NB4 (cell line): ENCODE measurements at regions not wholly inside any gene's neighbourhood (a gene's known extent, or its start where the extent isn't known, plus 50 kb on each side); places are given as distances from the start of the nearest gene placed in this dataset.

ENCODE experiments used
- MYC ChIP-seq: IDR thresholded peaks from 2 replicates; pipeline ENCODE4 v1.6.1; 2011; ENCODE audit warnings: low read depth, low read length
- POLR2A ChIP-seq: IDR thresholded peaks from 2 replicates; pipeline ENCODE4 v1.6.1; 2011; ENCODE audit warnings: mild to moderate bottlenecking; ENCODE audit not compliant: insufficient read length; ENCODE audit errors: extremely low read depth
- TF ChIP-seq, protein P1 (sequence below): IDR thresholded peaks from one replicate; pipeline ENCODE4 v1.5.1; 2012; ENCODE audit warnings: low read depth, low read length

DNA sequence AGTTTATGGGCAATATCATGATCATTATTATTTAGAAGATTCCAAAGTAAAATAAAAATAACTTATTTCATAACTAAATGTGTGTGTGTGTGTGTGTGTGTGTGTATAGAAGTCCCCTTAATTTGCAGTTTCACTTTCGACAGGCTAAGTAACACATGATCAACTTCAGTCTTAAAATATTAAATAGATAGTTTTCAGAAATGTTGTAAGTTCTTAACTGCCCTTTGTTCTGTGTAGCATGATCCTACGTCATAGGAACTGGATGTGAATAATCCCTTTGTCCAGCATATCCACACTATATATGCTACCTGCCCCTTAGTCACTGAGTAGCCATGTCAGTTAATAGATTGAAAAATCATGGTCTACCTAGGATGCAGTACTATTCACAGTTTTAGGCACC is 1863.5 kb upstream of the PCDH20 start:
- TF ChIP-seq, protein P1, sequence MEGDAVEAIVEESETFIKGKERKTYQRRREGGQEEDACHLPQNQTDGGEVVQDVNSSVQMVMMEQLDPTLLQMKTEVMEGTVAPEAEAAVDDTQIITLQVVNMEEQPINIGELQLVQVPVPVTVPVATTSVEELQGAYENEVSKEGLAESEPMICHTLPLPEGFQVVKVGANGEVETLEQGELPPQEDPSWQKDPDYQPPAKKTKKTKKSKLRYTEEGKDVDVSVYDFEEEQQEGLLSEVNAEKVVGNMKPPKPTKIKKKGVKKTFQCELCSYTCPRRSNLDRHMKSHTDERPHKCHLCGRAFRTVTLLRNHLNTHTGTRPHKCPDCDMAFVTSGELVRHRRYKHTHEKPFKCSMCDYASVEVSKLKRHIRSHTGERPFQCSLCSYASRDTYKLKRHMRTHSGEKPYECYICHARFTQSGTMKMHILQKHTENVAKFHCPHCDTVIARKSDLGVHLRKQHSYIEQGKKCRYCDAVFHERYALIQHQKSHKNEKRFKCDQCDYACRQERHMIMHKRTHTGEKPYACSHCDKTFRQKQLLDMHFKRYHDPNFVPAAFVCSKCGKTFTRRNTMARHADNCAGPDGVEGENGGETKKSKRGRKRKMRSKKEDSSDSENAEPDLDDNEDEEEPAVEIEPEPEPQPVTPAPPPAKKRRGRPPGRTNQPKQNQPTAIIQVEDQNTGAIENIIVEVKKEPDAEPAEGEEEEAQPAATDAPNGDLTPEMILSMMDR = no peak
- TF ChIP-seq MYC (no peak), POLR2A (no peak)
